GM12865 (cell line): ENCODE measurements at regions not wholly inside any gene's neighbourhood (a gene's known extent, or its start where the extent isn't known, plus 50 kb on each side); places are given as distances from the start of the nearest gene placed in this dataset.

Experiments
- DNase-seq: peaks from one replicate; pipeline ENCODE4 v3.0.0; 2010; ENCODE audit warnings: low read depth
- H3K4me3 ChIP-seq: 2 replicates; pipeline ENCODE4 v1.5.1; 2011; ENCODE audit warnings: mild to moderate bottlenecking, low read depth, low read length, control low read depth
- TF ChIP-seq, protein P1 (sequence below): IDR thresholded peaks from 2 replicates; pipeline ENCODE4 v1.5.1; 2011; ENCODE audit warnings: low read length, control low read depth, low read depth, inconsistent platforms; ENCODE audit not compliant: insufficient read depth; ENCODE audit errors: missing control alignments

- no peak for DNase-seq
- no peak overlapping the region for H3K4me3 ChIP-seq
- TF ChIP-seq, protein P1, sequence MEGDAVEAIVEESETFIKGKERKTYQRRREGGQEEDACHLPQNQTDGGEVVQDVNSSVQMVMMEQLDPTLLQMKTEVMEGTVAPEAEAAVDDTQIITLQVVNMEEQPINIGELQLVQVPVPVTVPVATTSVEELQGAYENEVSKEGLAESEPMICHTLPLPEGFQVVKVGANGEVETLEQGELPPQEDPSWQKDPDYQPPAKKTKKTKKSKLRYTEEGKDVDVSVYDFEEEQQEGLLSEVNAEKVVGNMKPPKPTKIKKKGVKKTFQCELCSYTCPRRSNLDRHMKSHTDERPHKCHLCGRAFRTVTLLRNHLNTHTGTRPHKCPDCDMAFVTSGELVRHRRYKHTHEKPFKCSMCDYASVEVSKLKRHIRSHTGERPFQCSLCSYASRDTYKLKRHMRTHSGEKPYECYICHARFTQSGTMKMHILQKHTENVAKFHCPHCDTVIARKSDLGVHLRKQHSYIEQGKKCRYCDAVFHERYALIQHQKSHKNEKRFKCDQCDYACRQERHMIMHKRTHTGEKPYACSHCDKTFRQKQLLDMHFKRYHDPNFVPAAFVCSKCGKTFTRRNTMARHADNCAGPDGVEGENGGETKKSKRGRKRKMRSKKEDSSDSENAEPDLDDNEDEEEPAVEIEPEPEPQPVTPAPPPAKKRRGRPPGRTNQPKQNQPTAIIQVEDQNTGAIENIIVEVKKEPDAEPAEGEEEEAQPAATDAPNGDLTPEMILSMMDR = no peak
Measured at GRCh38 chr4:173929921-173930320, 353.5 kb downstream of the FBXO8 start.

- TF ChIP-seq, protein P1 = no peak
- peak; percentile 5 for DNase-seq
- no peak overlapping the region for H3K4me3 ChIP-seq
Measured at GRCh38 chr4:173924561-173924960, 358.9 kb downstream of the FBXO8 start.

DNA sequence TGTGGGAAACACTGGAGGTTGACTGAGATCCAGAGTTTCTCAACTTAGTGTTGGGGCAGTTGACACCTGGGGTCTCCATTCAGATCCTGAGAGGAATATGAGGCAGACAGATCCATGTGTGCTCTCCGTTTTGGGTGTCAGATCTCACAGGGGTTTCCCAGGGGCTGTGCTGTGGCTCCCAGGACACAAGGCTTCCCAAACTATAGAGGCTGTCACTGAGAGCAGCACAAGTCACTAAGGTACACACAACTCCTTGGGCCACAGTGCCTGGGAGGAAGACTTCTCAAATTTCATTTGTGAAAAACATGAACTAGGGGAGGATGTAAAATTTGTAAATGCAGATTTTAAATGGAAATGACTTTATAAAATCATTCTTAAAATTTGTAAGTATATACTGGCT, 363.6 kb downstream of the FBXO8 start:
- DNase-seq = no peak
- no peak overlapping the region for H3K4me3 ChIP-seq
- TF ChIP-seq, protein P1 = no peak

- TF ChIP-seq, protein P1 = no peak
- DNase-seq = no peak
- no peak overlapping the region for H3K4me3 ChIP-seq
Measured at GRCh38 chr4:173919196-173919595, 364.3 kb downstream of the FBXO8 start.

GRCh38 chr4:173917255-173917960, 366.1 kb downstream of the FBXO8 start:
- TF ChIP-seq, protein P1 = no peak
- no peak for DNase-seq
- no peak overlapping the region for H3K4me3 ChIP-seq

GRCh38 chr4:173913496-173913895, 370.0 kb downstream of the FBXO8 start:
- H3K4me3 ChIP-seq = no peak overlapping the region
- no peak for DNase-seq
- TF ChIP-seq, protein P1 = no peak

GRCh38 chr4:173912384-173912783, 371.1 kb downstream of the FBXO8 start:
- no peak for DNase-seq
- H3K4me3 ChIP-seq = no peak overlapping the region
- TF ChIP-seq, protein P1 = no peak
